OCI-LY1 (cell line): ENCODE measurements at regions not wholly inside any gene's neighbourhood (a gene's known extent, or its start where the extent isn't known, plus 50 kb on each side); places are given as distances from the start of the nearest gene placed in this dataset.

Experiments
- CTCF ChIP-seq: fragments of 200-600 bp; sonication (generic), shearing (Covaris generic); IDR thresholded peaks from 2 replicates; pipeline ENCODE4 v1.5.1; 2017; ENCODE audit warnings: mild to moderate bottlenecking, antibody characterized with exemption, low read length, moderate library complexity, mixed read lengths
- EZH2 ChIP-seq: fragments of 200-600 bp; sonication (generic), shearing (Covaris generic); IDR thresholded peaks from 2 replicates; pipeline ENCODE4 v1.8.0; 2017; ENCODE audit warnings: borderline replicate concordance, mixed run types, mild to moderate bottlenecking, antibody characterized with exemption, low read length, moderate library complexity, mixed read lengths

- TF ChIP-seq CTCF: no peak
- no peak for TF ChIP-seq EZH2
Observed at GRCh38 chr3:130243808-130244207, 101.7 kb upstream of the COL6A5 start.
